Gastrocnemius medialis (tissue), 4 donors: ENCODE measurements at regions not wholly inside any gene's neighbourhood (a gene's known extent, or its start where the extent isn't known, plus 50 kb on each side); places are given as distances from the start of the nearest gene placed in this dataset.

Experiments
- CTCF ChIP-seq, 5 experiments: fragments of 450-650 bp in 3 of 5; fragments of 200-600 bp in 2 of 5; sonication (generic) in 2 of 5; IDR thresholded peaks in 4 of 5; conservative IDR thresholded peaks in 1 of 5; 1 replicate in 4 of 5; 2 replicates in 1 of 5; pipeline ENCODE4 v1.5.1; 2016 to 2019; ENCODE audit warnings: antibody characterized with exemption in 5 of 5, mild to moderate bottlenecking in 3 of 5, moderate library complexity in 3 of 5
- POLR2A ChIP-seq, 2 donors: fragments of 450-650 bp; IDR thresholded peaks; one replicate each; pipeline ENCODE4 v1.6.1; 2017; ENCODE audit warnings: antibody characterized with exemption in 2 of 2, mild to moderate bottlenecking in 2 of 2, moderate library complexity in 2 of 2

- TF ChIP-seq CTCF (IDR thresholded peaks at IDR 0.05 in 4 of 5, conservative IDR thresholded peaks at IDR 0.05 in 1 of 5), result no peak
- no peak for TF ChIP-seq POLR2A (IDR thresholded peaks at IDR 0.05)
Observed at GRCh38 chr4:82215800-82216199, 158.0 kb downstream of the HNRNPD start.
